ENCODE measurements at regions not wholly inside any gene's neighbourhood (a gene's known extent, or its start where the extent isn't known, plus 50 kb on each side); places are given as distances from the start of the nearest gene placed in this dataset.

GRCh38 chr2:16103614-16104314, 163.4 kb downstream of the MYCN start:
- no peak for TF ChIP-seq CTCF (IDR thresholded peaks at IDR 0.05)
- Histone ChIP-seq H3K36me3 (ENCODE audit: control insufficient read depth, insufficient read depth, low read length) (no peaks in the 10 kb centered on the region), H3K9me3 (ENCODE audit: control insufficient read depth, low read length) (no peaks in the 10 kb centered on the region), H3K79me2 (no peaks in the 10 kb centered on the region), H3K27ac (no peak overlapping the region), H3K4me3 (ENCODE audit: low read depth, low read length) (no peak overlapping the region), H3K9ac (no peak overlapping the region), H3K4me1 (no peaks in the 10 kb centered on the region), H3K27me3 (ENCODE audit: control insufficient read depth, insufficient read depth, low read length) (no peaks in the 10 kb centered on the region), H2AFZ (no peak overlapping the region), H3K4me2 (ENCODE audit: low read length) (no peak overlapping the region)

GRCh38 chr2:16102976-16103380, 162.6 kb downstream of the MYCN start:
- no peak overlapping the region for H3K4me3 ChIP-seq (ENCODE audit: low read depth, low read length)
- H3K9me3 ChIP-seq (ENCODE audit: control insufficient read depth, low read length) = no peaks in the 10 kb centered on the region
- H3K4me1 ChIP-seq = no peaks in the 10 kb centered on the region
- H3K9ac ChIP-seq = no peak overlapping the region
- no peak overlapping the region for H3K27ac ChIP-seq
- H3K36me3 ChIP-seq (ENCODE audit: control insufficient read depth, insufficient read depth, low read length) = no peaks in the 10 kb centered on the region
- H3K4me2 ChIP-seq (ENCODE audit: low read length) = no peak overlapping the region
- TF ChIP-seq CTCF (IDR thresholded peaks at IDR 0.05) = no peak
- H2AFZ ChIP-seq = no peak overlapping the region
- H3K79me2 ChIP-seq = no peaks in the 10 kb centered on the region
- H3K27me3 ChIP-seq (ENCODE audit: control insufficient read depth, insufficient read depth, low read length) = no peaks in the 10 kb centered on the region

GRCh38 chr2:16102358-16102975, 162.1 kb downstream of the MYCN start:
- no peaks in the 10 kb centered on the region for H3K4me1 ChIP-seq
- H3K9ac ChIP-seq = no peak overlapping the region
- no peaks in the 10 kb centered on the region for H3K79me2 ChIP-seq
- no peak overlapping the region for H3K27ac ChIP-seq
- H3K9me3 ChIP-seq (ENCODE audit: control insufficient read depth, low read length) = no peaks in the 10 kb centered on the region
- no peak overlapping the region for H3K4me3 ChIP-seq (ENCODE audit: low read depth, low read length)
- no peaks in the 10 kb centered on the region for H3K27me3 ChIP-seq (ENCODE audit: control insufficient read depth, insufficient read depth, low read length)
- no peaks in the 10 kb centered on the region for H3K36me3 ChIP-seq (ENCODE audit: control insufficient read depth, insufficient read depth, low read length)
- H3K4me2 ChIP-seq (ENCODE audit: low read length) = no peak overlapping the region
- no peak overlapping the region for H2AFZ ChIP-seq
- no peak for TF ChIP-seq CTCF (IDR thresholded peaks at IDR 0.05)

GRCh38 chr2:16101196-16101595, 160.8 kb downstream of the MYCN start:
- TF ChIP-seq CTCF (IDR thresholded peaks at IDR 0.05) = no peak
- no peak overlapping the region for H3K9ac ChIP-seq
- H3K9me3 ChIP-seq (ENCODE audit: control insufficient read depth, low read length) = no peaks in the 10 kb centered on the region
- no peaks in the 10 kb centered on the region for H3K4me1 ChIP-seq
- no peak overlapping the region for H3K4me2 ChIP-seq (ENCODE audit: low read length)
- H3K27ac ChIP-seq = no peak overlapping the region
- no peaks in the 10 kb centered on the region for H3K36me3 ChIP-seq (ENCODE audit: control insufficient read depth, insufficient read depth, low read length)
- H3K79me2 ChIP-seq = no peaks in the 10 kb centered on the region
- no peaks in the 10 kb centered on the region for H3K27me3 ChIP-seq (ENCODE audit: control insufficient read depth, insufficient read depth, low read length)
- no peak overlapping the region for H3K4me3 ChIP-seq (ENCODE audit: low read depth, low read length)
- no peak overlapping the region for H2AFZ ChIP-seq

- Histone ChIP-seq H3K79me2 (no peaks in the 10 kb centered on the region), H2AFZ (no peak overlapping the region), H3K27me3 (ENCODE audit: control insufficient read depth, insufficient read depth, low read length) (no peaks in the 10 kb centered on the region), H3K4me1 (no peaks in the 10 kb centered on the region), H3K36me3 (ENCODE audit: control insufficient read depth, insufficient read depth, low read length) (no peaks in the 10 kb centered on the region), H3K9me3 (ENCODE audit: control insufficient read depth, low read length) (no peaks in the 10 kb centered on the region), H3K4me3 (ENCODE audit: low read depth, low read length) (no peak overlapping the region), H3K4me2 (ENCODE audit: low read length) (no peak overlapping the region), H3K27ac (no peak overlapping the region), H3K9ac (no peak overlapping the region)
- TF ChIP-seq CTCF (IDR thresholded peaks at IDR 0.05) = no peak
Measured at GRCh38 chr2:16100006-16100405, 159.7 kb downstream of the MYCN start.
